ENCODE measurements at regions not wholly inside any gene's neighbourhood (a gene's known extent, or its start where the extent isn't known, plus 50 kb on each side); places are given as distances from the start of the nearest gene placed in this dataset.

- no peak overlapping the region for H3K27ac ChIP-seq (ENCODE audit: low read length)
- no peaks in the 10 kb centered on the region for H3K27me3 ChIP-seq (ENCODE audit: insufficient read depth, low read depth, low read length)
Observed at GRCh38 chr1:80924290-80924689, 876.4 kb upstream of the ADGRL2 start.

GRCh38 chr1:80922906-80923305, 877.8 kb upstream of the ADGRL2 start:
- H3K9me3 ChIP-seq (ENCODE audit: low read length), result no peaks in the 10 kb centered on the region
- TF ChIP-seq CTCF (IDR thresholded peaks at IDR 0.05; ENCODE audit: poor library complexity, severe bottlenecking), result no peak
- no peak for TF ChIP-seq SMC3 (conservative IDR thresholded peaks at IDR 0.05; ENCODE audit: poor library complexity)
- no peak for TF ChIP-seq RAD21 (conservative IDR thresholded peaks at IDR 0.05)
- no peak for TF ChIP-seq POLR2AphosphoS5 (IDR thresholded peaks at IDR 0.05)
- TF ChIP-seq EZH2 (IDR thresholded peaks at IDR 0.05; ENCODE audit: borderline replicate concordance, insufficient read depth, low read length, poor library complexity, severe bottlenecking), result no peak
- no peak for TF ChIP-seq REST (IDR thresholded peaks at IDR 0.05; ENCODE audit: borderline replicate concordance)
- TF ChIP-seq TAF1 (IDR thresholded peaks at IDR 0.05; ENCODE audit: low read depth), result no peak

More at GRCh38 chr1:80924290-80924689, 876.4 kb upstream of the ADGRL2 start:
- H3K4me3 ChIP-seq (ENCODE audit: low read length), result no peak overlapping the region
- no peaks in the 10 kb centered on the region for H4K20me1 ChIP-seq (ENCODE audit: insufficient read depth)
- no peaks in the 10 kb centered on the region for H3K9me2 ChIP-seq (ENCODE audit: insufficient read depth, low read length)
- H3K36me3 ChIP-seq (ENCODE audit: insufficient read depth, low read length), result no peaks in the 10 kb centered on the region
- no peak overlapping the region for H3K9ac ChIP-seq (ENCODE audit: low read length)
- no peaks in the 10 kb centered on the region for H3K9me3 ChIP-seq (ENCODE audit: low read length)
- H3F3A ChIP-seq (ENCODE audit: insufficient read depth, low read length, poor library complexity, severe bottlenecking), result no peaks in the 10 kb centered on the region
- no peaks in the 10 kb centered on the region for H3K79me2 ChIP-seq (replicated peaks; ENCODE audit: insufficient read depth, low read length)
- H3K4me2 ChIP-seq (ENCODE audit: low read length), result no peak overlapping the region
- TF ChIP-seq CTCF (IDR thresholded peaks at IDR 0.05; ENCODE audit: poor library complexity, severe bottlenecking) (no peak), EP300 (conservative IDR thresholded peaks at IDR 0.05; ENCODE audit: poor library complexity, severe bottlenecking) (no peak), TAF1 (IDR thresholded peaks at IDR 0.05; ENCODE audit: low read depth) (no peak), RAD21 (conservative IDR thresholded peaks at IDR 0.05) (no peak), EZH2 (IDR thresholded peaks at IDR 0.05; ENCODE audit: borderline replicate concordance, insufficient read depth, low read length, poor library complexity, severe bottlenecking) (no peak), REST (IDR thresholded peaks at IDR 0.05; ENCODE audit: borderline replicate concordance) (no peak), MXI1 (conservative IDR thresholded peaks at IDR 0.05; ENCODE audit: poor library complexity, severe bottlenecking) (no peak), POLR2AphosphoS5 (IDR thresholded peaks at IDR 0.05) (no peak), SMC3 (conservative IDR thresholded peaks at IDR 0.05; ENCODE audit: poor library complexity) (no peak)
- no peak overlapping the region for H2AFZ ChIP-seq (ENCODE audit: low read depth, low read length)

More at GRCh38 chr1:80922906-80923305, 877.8 kb upstream of the ADGRL2 start:
- H3K27me3 ChIP-seq (ENCODE audit: insufficient read depth, low read depth, low read length), result no peaks in the 10 kb centered on the region
- H3K79me2 ChIP-seq (replicated peaks; ENCODE audit: insufficient read depth, low read length), result no peaks in the 10 kb centered on the region
- no peak overlapping the region for H3K4me2 ChIP-seq (ENCODE audit: low read length)
- H3K4me3 ChIP-seq (ENCODE audit: low read length), result no peak overlapping the region
- no peak overlapping the region for H3K27ac ChIP-seq (ENCODE audit: low read length)
- no peaks in the 10 kb centered on the region for H3K9me2 ChIP-seq (ENCODE audit: insufficient read depth, low read length)
- H3K36me3 ChIP-seq (ENCODE audit: insufficient read depth, low read length), result no peaks in the 10 kb centered on the region
- no peak overlapping the region for H2AFZ ChIP-seq (ENCODE audit: low read depth, low read length)
- no peaks in the 10 kb centered on the region for H3F3A ChIP-seq (ENCODE audit: insufficient read depth, low read length, poor library complexity, severe bottlenecking)
- no peak overlapping the region for H3K9ac ChIP-seq (ENCODE audit: low read length)
- H4K20me1 ChIP-seq (ENCODE audit: insufficient read depth), result no peaks in the 10 kb centered on the region

All from neural cell (in vitro differentiated cells).